A549 (cell line): ENCODE measurements at regions not wholly inside any gene's neighbourhood (a gene's known extent, or its start where the extent isn't known, plus 50 kb on each side); places are given as distances from the start of the nearest gene placed in this dataset.

Experiments used
- CEBPB ChIP-seq, 2 experiments: fragments of >200 bp in 1 of 2; sonication (Bioruptor Twin) in 1 of 2; formaldehyde crosslinking in 1 of 2; IDR thresholded peaks; 2 replicates each; pipeline ENCODE4 v1.6.1; 2012 to 2016
- CHD2 ChIP-seq: fragments of 150-350 bp; IDR thresholded peaks from 2 replicates; pipeline ENCODE4 v1.6.1; 2014; ENCODE audit warnings: low read length; ENCODE audit not compliant: partially characterized antibody
- CHD4 ChIP-seq: fragments of 200-600 bp; sonication (generic); IDR thresholded peaks from 2 replicates; pipeline ENCODE4 v1.6.1; 2016; ENCODE audit warnings: antibody characterized with exemption, mild to moderate bottlenecking, borderline replicate concordance
- CTCF ChIP-seq: fragments of >200 bp; sonication (Bioruptor Twin); formaldehyde crosslinking; IDR thresholded peaks from 3 replicates; pipeline ENCODE4 v1.5.1; 2016
- EHF ChIP-seq: fragments of 250-450 bp; sonication (Bioruptor Pico); IDR thresholded peaks from 2 replicates; pipeline ENCODE4 v1.5.0; 2020; ENCODE audit warnings: mild to moderate bottlenecking
- EP300 ChIP-seq, 2 experiments: fragments of >200 bp; sonication (Bioruptor Twin); formaldehyde crosslinking; IDR thresholded peaks; 2 replicates in 1 of 2; 3 replicates in 1 of 2; pipeline ENCODE4 v1.6.1; 2016 to 2017
- HMGXB4 ChIP-seq: fragments of 250-450 bp; sonication (Bioruptor Pico); IDR thresholded peaks from 2 replicates; pipeline ENCODE4 v1.5.0; 2021; ENCODE audit warnings: mild to moderate bottlenecking, moderate library complexity, borderline replicate concordance
- PHF8 ChIP-seq: fragments of 200-600 bp; sonication (generic); IDR thresholded peaks from 2 replicates; pipeline ENCODE4 v1.6.1; 2016; ENCODE audit warnings: low read depth, mild to moderate bottlenecking, antibody characterized with exemption, moderate library complexity, borderline replicate concordance
- POLR2A ChIP-seq: IDR thresholded peaks from 2 replicates; pipeline ENCODE4 v1.6.1; 2012; ENCODE audit warnings: mild to moderate bottlenecking, low read length
- SMC3 ChIP-seq: fragments of >200 bp; sonication (Bioruptor Twin); formaldehyde crosslinking; IDR thresholded peaks from 3 replicates; pipeline ENCODE4 v1.6.1; 2018; ENCODE audit warnings: inconsistent platforms
- ZFP36 ChIP-seq: fragments of 450-650 bp; IDR thresholded peaks from 2 replicates; pipeline ENCODE4 v1.6.1; 2014; ENCODE audit warnings: borderline replicate concordance; ENCODE audit not compliant: partially characterized antibody
- TF ChIP-seq, protein P1 (sequence below): fragments of 450-650 bp; IDR thresholded peaks from 2 replicates; pipeline ENCODE4 v1.6.1; 2014; ENCODE audit warnings: antibody characterized with exemption

DNA sequence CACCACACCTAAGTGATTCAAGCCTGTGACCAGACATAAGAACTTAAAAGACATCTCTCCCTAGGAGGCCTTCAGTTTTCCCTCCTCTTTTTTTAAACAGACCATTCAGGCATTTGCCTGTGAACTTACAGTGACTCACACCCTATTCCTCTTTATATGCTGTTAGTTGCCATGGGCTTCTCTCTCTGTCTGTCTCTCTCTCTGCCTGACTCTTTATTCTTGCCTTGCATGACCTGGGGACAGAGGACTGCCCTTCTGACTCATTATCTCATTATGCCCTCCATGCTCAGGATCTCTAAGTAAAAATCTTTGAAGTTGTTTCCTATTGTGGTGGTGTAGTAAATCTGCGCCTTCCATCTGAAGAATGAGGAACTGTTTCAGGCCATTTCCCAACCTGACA, 442.2 kb upstream of the MAN1A1 start:
- TF ChIP-seq EP300 (IDR thresholded peaks at IDR 0.05), result no peak
- TF ChIP-seq SMC3, result no peak
- TF ChIP-seq PHF8, result no peak
- TF ChIP-seq POLR2A, result no peak
- no peak for TF ChIP-seq ZFP36
- no peak for TF ChIP-seq CHD4
- no peak for TF ChIP-seq CTCF
- no peak for TF ChIP-seq CHD2
- TF ChIP-seq, protein P1, sequence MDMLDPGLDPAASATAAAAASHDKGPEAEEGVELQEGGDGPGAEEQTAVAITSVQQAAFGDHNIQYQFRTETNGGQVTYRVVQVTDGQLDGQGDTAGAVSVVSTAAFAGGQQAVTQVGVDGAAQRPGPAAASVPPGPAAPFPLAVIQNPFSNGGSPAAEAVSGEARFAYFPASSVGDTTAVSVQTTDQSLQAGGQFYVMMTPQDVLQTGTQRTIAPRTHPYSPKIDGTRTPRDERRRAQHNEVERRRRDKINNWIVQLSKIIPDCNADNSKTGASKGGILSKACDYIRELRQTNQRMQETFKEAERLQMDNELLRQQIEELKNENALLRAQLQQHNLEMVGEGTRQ, result no peak
- no peak for TF ChIP-seq EHF
- TF ChIP-seq CEBPB (IDR thresholded peaks at IDR 0.05), result no peak
- no peak for TF ChIP-seq HMGXB4
